SU-DHL-6 (cell line): ENCODE measurements at regions not wholly inside any gene's neighbourhood (a gene's known extent, or its start where the extent isn't known, plus 50 kb on each side); places are given as distances from the start of the nearest gene placed in this dataset.

Source experiments
- CTCF ChIP-seq: fragments of 200-600 bp; sonication (generic); IDR thresholded peaks from one replicate; pipeline ENCODE4 v1.5.1; 2017; ENCODE audit warnings: antibody characterized with exemption, mild to moderate bottlenecking, low read length, moderate library complexity; ENCODE audit not compliant: insufficient read depth, poor library complexity, severe bottlenecking
- EZH2phosphoT487 ChIP-seq: fragments of 200-600 bp; sonication (generic), shearing (Covaris generic); conservative IDR thresholded peaks from 2 replicates; pipeline ENCODE4 v1.6.1; 2018; ENCODE audit warnings: mild to moderate bottlenecking, antibody characterized with exemption, low read length, moderate library complexity, mixed read lengths

GRCh38 chr5:57822651-57823050, 340.0 kb upstream of the ACTBL2 start:
- no peak for TF ChIP-seq CTCF
- no peak for TF ChIP-seq EZH2phosphoT487
